CD14-positive monocyte (primary cell): ENCODE measurements at regions not wholly inside any gene's neighbourhood (a gene's known extent, or its start where the extent isn't known, plus 50 kb on each side); places are given as distances from the start of the nearest gene placed in this dataset.
"Not testable (repeated sequence)": the region's sequence is repeated elsewhere in the genome, so short reads cannot be mapped to it uniquely, and the experiment has no call there.

Source experiments
- DNase-seq, 3 donors: peaks; one replicate each; pipeline ENCODE4 v3.0.0-alpha.2; 2011 to 2022
- H2AFZ ChIP-seq: 2 replicates; pipeline ENCODE4 v1.6.0; 2012; ENCODE audit warnings: mild to moderate bottlenecking, low read depth, low read length, inconsistent platforms; ENCODE audit not compliant: insufficient read depth, poor library complexity, severe bottlenecking
- H3K27ac ChIP-seq, 2 donors: 1 replicate in 1 of 2; 2 replicates in 1 of 2; pipeline ENCODE4 v1.5.1; 2012 to 2013; ENCODE audit warnings: low read length in 2 of 2, control low read depth in 1 of 2, inconsistent platforms in 1 of 2, low read depth in 1 of 2, mild to moderate bottlenecking in 1 of 2
- H3K27me3 ChIP-seq, 2 donors: one replicate each; pipeline versions ENCODE4 v1.6.0 to v1.6.1; 2011 to 2013; ENCODE audit warnings: low read length in 2 of 2; ENCODE audit not compliant: control insufficient read depth in 2 of 2, insufficient read depth in 2 of 2
- H3K36me3 ChIP-seq, 2 donors: replicated peaks in 1 of 2; 1 replicate in 1 of 2; 2 replicates in 1 of 2; pipeline versions ENCODE4 v1.5.1 to v1.6.1; 2012 to 2013; ENCODE audit warnings: low read length in 2 of 2, control low read depth in 1 of 2, inconsistent platforms in 1 of 2, mild to moderate bottlenecking in 1 of 2; ENCODE audit not compliant: insufficient read depth in 2 of 2, control insufficient read depth in 1 of 2
- H3K4me1 ChIP-seq, 2 donors: 1 replicate in 1 of 2; 2 replicates in 1 of 2; pipeline versions ENCODE4 v1.5.1 to v1.6.1; 2012 to 2013; ENCODE audit warnings: low read length in 2 of 2, control low read depth in 1 of 2, inconsistent platforms in 1 of 2, mild to moderate bottlenecking in 1 of 2, moderate library complexity in 1 of 2; ENCODE audit not compliant: insufficient read depth in 2 of 2, control insufficient read depth in 1 of 2
- H3K4me2 ChIP-seq: replicated peaks from 2 replicates; pipeline ENCODE3; 2012; ENCODE audit warnings: low read length, moderate library complexity, mild to moderate bottlenecking; ENCODE audit not compliant: poor library complexity, severe bottlenecking; ENCODE audit errors: extremely low read depth
- H3K4me3 ChIP-seq, 3 experiments: fragments of 200-600 bp in 1 of 3; sonication (generic) in 1 of 3; replicated peaks in 1 of 3; 1 replicate in 2 of 3; 2 replicates in 1 of 3; pipeline ENCODE4 v1.5.1; 2011 to 2013; ENCODE audit warnings: low read length in 3 of 3, mild to moderate bottlenecking in 3 of 3, control low read depth in 2 of 3, low read depth in 2 of 3, inconsistent platforms in 1 of 3, moderate library complexity in 1 of 3
- H3K79me2 ChIP-seq: 2 replicates; pipeline ENCODE4 v1.6.0; 2012; ENCODE audit warnings: mild to moderate bottlenecking, control low read depth, inconsistent platforms, low read length, moderate library complexity; ENCODE audit not compliant: insufficient read depth
- H3K9ac ChIP-seq: 2 replicates; pipeline ENCODE4 v1.6.0; 2017; ENCODE audit warnings: low read length, mild to moderate bottlenecking; ENCODE audit not compliant: insufficient read depth, poor library complexity, severe bottlenecking
- H3K9me3 ChIP-seq, 2 donors: replicated peaks in 1 of 2; 1 replicate in 1 of 2; 2 replicates in 1 of 2; pipeline versions ENCODE4 v1.5.1 to v1.6.1; 2012 to 2013; ENCODE audit warnings: low read length in 2 of 2, control low read depth in 1 of 2; ENCODE audit not compliant: control insufficient read depth in 1 of 2, insufficient read depth in 1 of 2
- H4K20me1 ChIP-seq: 2 replicates; pipeline ENCODE4 v1.6.0; 2012; ENCODE audit warnings: mild to moderate bottlenecking, low read length, control low read depth, moderate library complexity; ENCODE audit not compliant: insufficient read depth
- H3K27ac Mint-ChIP-seq, 7 donors: one replicate each; pipeline ENCODE4 v1.8.0; 2020; ENCODE audit warnings: mild to moderate bottlenecking in 7 of 7, mixed read lengths in 7 of 7, moderate library complexity in 6 of 7, inconsistent platforms in 2 of 7
- H3K27me3 Mint-ChIP-seq, 3 donors: one replicate each; pipeline ENCODE4 v1.8.0; 2021 to 2022; ENCODE audit warnings: low read depth in 3 of 3, mild to moderate bottlenecking in 3 of 3, mixed read lengths in 3 of 3, moderate library complexity in 3 of 3, inconsistent platforms in 1 of 3
- H3K36me3 Mint-ChIP-seq, 2 donors: one replicate each; pipeline ENCODE4 v1.8.0; 2020; ENCODE audit warnings: mixed read lengths in 2 of 2, inconsistent platforms in 1 of 2, mild to moderate bottlenecking in 1 of 2
- H3K4me1 Mint-ChIP-seq: one replicate; pipeline ENCODE4 v1.8.0; 2020; ENCODE audit warnings: mild to moderate bottlenecking, mixed read lengths
- H3K4me3 Mint-ChIP-seq, 2 donors: one replicate each; pipeline ENCODE4 v1.8.0; 2020; ENCODE audit warnings: mild to moderate bottlenecking in 2 of 2, mixed read lengths in 2 of 2, moderate library complexity in 1 of 2
- H3K9me3 Mint-ChIP-seq, 7 donors: one replicate each; pipeline ENCODE4 v1.8.0; 2020 to 2022; ENCODE audit warnings: mixed read lengths in 7 of 7, mild to moderate bottlenecking in 6 of 7, moderate library complexity in 6 of 7, inconsistent platforms in 2 of 7
- CTCF ChIP-seq: fragments of 200-600 bp; IDR thresholded peaks from one replicate; pipeline ENCODE4 v1.8.0; 2022; ENCODE audit warnings: antibody characterized with exemption, mild to moderate bottlenecking
- WGBS: methylation state at CpG from one replicate; pipeline ENCODE4 v1.1.5; 2013; ENCODE audit warnings: missing lambda C conversion rate; ENCODE audit not compliant: insufficient coverage; 5-methylcytosine and 5-hydroxymethylcytosine counted together
- intact Hi-C, 2 donors: fragments of 100-400 bp; cut with micrococcal nuclease; formaldehyde crosslinking; loops; one replicate each; pipeline versions ENCODE4 v1.15.0 to v1.15.1; 2023

- H3K27me3 Mint-ChIP-seq, result peaks cover 0 to 15% (median 0%) of the 10 kb centered on the region in 3 donors
- H3K4me1 Mint-ChIP-seq, result peaks cover 12% of the 10 kb centered on the region
- Histone ChIP-seq H2AFZ (no peak overlapping the region), H3K27ac (no peak overlapping the region), H3K79me2 (no peaks in the 10 kb centered on the region), H3K4me1 (no peaks in the 10 kb centered on the region), H3K27me3 (no peaks in the 10 kb centered on the region), H3K4me3 (no peak overlapping the region), H3K36me3 (no peaks in the 10 kb centered on the region), H4K20me1 (no peaks in the 10 kb centered on the region), H3K9me3 (no peaks in the 10 kb centered on the region), H3K9ac (no peak overlapping the region), H3K4me2 (no peak overlapping the region)
- H3K4me3 Mint-ChIP-seq, result no peak overlapping the region
- no peak overlapping the region for H3K27ac Mint-ChIP-seq
- DNase-seq, result no peak
- no peak for TF ChIP-seq CTCF
- intact Hi-C loops, result no loop called here
- WGBS, result no CpG with 5 or more reads among the region's 4 CpGs
- H3K9me3 Mint-ChIP-seq, result no peaks in the 10 kb centered on the region
- no peaks in the 10 kb centered on the region for H3K36me3 Mint-ChIP-seq
Measured at GRCh38 chrX:109785053-109785452, 52.0 kb upstream of the ACSL4 start.

GRCh38 chrX:109790511-109790910 lies 57.5 kb upstream of the ACSL4 start:
- H3K9me3 Mint-ChIP-seq, H4K20me1 ChIP-seq, H2AFZ ChIP-seq, H3K9ac ChIP-seq, H3K27me3 Mint-ChIP-seq, H3K4me3 Mint-ChIP-seq, H3K9me3 ChIP-seq, H3K36me3 ChIP-seq, intact Hi-C loops, H3K4me1 Mint-ChIP-seq, H3K4me3 ChIP-seq, H3K27me3 ChIP-seq, H3K79me2 ChIP-seq, H3K27ac Mint-ChIP-seq, DNase-seq, H3K4me2 ChIP-seq, H3K27ac ChIP-seq, H3K36me3 Mint-ChIP-seq, H3K4me1 ChIP-seq: not testable (repeated sequence)
- no CpG with 5 or more reads among the region's 7 CpGs for WGBS
